Dedifferentiated amniotic fluid mesenchymal stem cell (primary cell): ENCODE measurements at regions not wholly inside any gene's neighbourhood (a gene's known extent, or its start where the extent isn't known, plus 50 kb on each side); places are given as distances from the start of the nearest gene placed in this dataset.
"Not testable (repeated sequence)": the region's sequence is repeated elsewhere in the genome, so short reads cannot be mapped to it uniquely, and the experiment has no call there.

Experiments
- DNase-seq: peaks from one replicate; pipeline ENCODE4 v3.0.0-alpha.2; 2016; ENCODE audit errors: extremely low spot score

DNA sequence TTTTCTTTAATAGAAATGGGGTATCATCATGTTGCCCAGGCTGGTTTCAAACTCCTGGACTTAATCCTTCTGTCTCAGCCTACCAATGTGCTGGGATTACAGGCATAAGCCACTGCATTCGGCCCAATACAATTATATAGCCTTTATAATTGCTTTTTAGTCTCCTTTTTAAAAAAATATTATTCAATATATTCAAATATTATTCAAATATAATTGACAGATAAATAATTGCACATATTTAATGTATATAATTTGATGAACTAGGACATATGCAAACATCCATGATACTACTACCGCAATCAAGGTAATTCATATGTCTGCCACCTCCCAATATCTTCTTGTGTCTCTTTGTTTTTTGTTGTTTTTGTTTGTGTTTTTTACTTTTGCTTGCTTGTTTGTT, 894.2 kb upstream of the PTPRD start:
- DNase-seq = no peak

DNA sequence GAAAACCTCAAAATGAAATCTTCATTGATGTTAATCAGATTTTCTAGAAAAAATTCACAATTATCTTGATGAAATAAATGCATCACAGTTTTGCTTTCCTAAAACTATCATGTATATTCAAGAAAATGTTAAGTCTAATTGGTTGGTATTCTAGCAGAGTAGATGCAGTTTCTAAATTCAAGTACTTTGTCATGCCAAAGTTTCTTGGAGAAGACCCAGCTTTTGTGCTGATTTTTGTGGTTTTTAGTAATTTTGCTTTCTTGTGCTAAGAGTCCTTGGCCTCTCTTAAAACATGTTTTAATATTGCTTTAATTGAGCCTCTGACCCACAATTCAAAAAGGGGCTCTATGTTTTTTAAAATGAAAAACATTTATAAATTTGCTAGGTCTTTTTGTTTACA, 924.8 kb upstream of the PTPRD start:
- DNase-seq = no peak

DNA sequence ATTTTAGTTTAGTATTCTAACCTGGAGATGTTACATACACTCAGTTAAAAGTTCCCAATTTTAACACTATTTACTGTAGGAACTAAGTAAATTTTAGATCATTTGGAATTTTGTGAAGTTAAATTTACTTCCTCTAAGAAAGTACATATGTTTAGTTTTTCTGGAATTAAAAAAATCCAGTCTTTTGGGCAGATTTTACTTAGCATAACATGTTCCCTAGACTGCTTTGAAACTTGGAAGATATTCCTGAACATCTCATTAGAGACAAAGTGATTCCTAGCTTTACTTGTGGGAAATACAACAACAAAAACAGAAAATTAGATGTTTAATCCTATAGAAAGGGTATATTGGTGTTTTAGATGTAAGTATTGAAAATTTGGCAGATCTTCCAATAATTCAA, 930.0 kb upstream of the PTPRD start:
- DNase-seq = no peak

DNA sequence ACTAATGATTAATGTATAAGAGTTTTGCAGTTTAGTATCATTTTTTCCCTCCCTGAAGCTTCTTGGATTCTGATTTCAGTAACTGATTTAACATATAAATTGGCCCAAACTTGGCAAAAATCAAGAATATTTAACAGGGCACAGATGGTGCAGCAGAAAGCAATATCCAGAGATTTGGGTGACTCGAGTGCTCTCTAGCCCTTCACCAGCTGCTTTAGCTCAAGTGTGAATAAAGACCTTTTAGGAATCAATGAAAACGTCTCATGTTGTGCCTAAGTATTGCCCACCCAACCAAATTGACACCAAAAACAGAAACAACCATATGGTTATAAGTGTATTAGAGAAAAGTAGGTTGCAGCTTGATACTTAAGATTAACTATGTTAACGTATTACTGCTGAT, 933.4 kb upstream of the PTPRD start:
- DNase-seq = no peak

DNA sequence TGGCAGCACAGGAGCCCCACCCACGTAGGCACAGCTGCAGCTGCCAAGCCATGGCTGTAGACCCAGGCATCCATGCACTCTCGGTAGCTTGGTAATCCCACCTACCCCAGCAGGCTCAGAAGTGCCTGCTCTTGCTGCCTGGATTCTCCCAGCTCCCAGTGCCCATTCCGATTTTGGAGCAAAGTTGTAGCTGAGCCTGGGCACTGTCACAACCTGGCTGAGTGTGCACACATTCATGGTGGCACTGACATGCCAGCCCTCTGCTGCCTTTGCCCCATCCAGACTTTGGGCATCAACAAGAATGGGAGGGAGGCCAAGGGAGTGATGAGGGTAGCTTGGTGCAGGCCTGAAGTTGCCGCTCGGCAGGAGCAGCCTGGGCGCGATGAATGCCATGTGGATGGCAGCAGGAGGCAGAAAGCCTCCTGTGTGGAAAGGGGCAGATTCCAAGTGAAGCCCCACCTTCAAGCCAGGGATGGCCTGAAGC, 936.6 kb upstream of the PTPRD start:
- DNase-seq = no peak

DNA sequence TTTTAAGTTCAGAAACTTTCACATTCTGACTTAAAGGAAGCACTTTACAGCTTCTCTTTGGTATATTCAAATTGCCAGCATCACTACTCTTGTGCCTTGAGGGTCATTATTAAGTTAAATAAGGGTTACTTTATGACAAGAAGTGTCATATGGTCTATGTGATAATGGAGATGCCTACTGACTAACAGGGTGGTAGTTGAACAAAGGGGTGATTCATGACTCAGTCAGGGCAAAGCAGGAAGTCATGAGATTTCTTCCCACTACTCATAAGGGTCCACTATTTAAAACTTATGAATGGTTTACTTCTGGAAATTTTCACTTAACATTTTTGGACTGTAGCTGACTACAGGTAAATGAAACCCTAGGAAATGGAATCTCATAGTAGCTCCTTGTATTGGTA, 938.3 kb upstream of the PTPRD start:
- no peak for DNase-seq

DNA sequence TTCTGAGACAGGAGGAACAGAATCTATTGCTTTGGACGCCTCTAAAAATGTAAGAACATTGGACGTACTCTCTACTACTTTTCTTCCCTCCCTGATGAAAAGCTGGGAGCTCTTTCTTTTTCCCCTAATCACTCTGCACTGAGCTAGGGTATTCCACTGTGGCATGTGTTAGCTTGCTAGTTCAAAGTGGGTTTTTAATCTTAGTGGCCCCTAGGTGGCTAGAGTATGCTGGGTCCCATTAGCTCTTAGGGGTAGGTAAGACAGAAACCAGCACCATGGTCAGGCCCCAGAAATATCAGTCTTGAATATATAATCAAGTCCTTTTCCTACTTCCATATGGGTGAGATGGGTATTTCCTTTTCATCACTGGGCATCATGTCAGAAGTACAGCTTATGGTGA, 945.2 kb upstream of the PTPRD start:
- DNase-seq = no peak

DNA sequence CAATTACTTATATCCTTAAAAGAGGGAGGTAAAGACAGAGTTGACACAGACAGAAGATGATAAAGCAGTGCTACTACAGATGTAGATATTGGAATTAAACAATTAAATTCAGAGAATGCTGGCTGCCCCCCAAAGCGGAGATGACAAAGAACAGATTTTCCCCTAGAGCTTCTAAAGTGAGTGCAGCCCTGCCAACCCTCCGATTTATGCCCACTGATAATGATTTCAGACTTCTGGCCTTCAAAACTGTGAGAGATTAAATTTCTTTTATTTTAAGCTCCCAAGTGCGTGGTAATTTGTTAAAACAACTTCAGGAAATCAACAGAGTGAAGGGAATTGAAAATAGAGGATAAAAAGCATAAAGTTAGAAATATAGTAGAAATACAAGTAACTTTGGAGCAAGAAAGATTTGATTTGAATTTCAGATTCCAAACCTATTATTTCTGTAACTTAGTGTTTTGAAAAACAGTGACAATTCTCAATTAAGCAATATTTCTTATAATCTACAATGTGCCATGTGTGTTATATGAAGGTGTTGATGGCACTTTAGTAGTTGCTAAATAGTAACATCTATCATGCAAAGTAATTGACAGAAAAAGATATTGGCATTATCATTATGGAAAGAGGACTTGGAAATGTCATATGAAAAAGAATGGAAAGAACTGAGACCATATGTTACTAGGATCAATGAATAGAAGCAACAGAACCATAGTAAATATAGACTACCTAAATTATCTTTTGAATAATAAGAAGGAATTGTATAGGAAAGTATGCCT, 946.4 kb upstream of the PTPRD start:
- no peak for DNase-seq

DNA sequence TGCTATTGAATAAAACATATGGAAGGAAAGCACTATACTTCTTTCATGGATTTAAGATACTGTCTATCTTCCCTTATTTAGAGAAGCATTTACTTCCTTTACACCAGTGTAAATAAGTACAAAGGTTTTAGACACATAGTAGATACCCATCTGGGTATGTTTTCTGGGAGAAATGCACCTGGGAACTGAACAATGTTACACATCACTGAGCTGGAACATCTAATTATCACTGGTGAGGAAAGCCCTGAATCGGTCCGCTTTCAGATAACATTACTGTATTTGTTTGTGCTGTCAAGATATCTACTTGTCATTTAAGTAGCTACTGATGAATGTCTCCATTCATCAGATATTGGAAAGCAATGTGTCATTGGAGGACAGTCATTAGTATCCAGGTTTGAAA, 964.7 kb upstream of the PTPRD start:
- DNase-seq = no peak

DNA sequence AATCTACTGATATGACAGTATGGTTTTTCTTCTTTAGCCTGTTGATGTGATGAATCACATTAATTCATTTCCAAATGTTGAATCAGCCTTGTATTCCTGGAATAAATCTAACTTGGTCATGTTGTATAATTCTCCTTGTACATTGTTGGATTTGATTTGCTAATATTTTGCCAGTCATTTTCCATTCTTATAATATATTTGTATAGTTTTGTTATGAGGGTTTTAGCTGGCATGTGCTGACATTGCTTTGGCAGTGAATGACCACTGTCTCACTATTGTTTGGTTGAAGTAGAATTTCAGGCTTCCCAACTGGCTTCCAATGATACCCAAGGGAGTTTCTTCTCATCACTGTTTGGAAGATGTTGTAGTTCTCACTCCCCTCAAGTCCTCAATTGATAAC, 983.0 kb upstream of the PTPRD start:
- DNase-seq = no peak

DNA sequence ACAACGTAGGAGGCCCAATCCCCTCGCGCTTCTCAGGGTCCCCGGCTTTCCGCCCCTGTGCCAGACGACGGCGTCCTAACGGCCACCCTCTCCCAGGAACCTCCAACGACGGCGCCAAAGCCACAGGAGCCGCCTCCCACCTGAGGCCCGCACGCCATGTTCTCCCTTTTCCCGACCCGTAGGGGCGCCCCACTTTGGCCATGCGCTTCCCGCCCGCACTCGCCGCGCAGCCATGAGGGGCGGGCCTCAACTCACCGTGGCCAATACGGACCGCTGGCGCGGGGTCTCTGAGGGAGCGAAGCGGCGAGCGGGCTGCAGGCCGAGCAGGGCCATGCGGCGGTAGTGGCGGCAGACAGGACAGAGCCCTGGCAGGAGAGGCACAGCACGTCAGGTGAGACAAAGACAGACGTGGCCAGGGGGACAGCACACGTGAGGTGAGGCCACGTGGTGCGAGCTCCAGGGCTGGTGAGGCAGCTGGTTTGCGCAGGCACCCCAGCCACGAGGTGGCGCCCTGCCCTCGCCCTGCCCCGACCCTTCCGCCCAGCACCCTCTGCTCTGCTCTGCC, 1005.5 kb upstream of the PTPRD start:
- no peak for DNase-seq

DNA sequence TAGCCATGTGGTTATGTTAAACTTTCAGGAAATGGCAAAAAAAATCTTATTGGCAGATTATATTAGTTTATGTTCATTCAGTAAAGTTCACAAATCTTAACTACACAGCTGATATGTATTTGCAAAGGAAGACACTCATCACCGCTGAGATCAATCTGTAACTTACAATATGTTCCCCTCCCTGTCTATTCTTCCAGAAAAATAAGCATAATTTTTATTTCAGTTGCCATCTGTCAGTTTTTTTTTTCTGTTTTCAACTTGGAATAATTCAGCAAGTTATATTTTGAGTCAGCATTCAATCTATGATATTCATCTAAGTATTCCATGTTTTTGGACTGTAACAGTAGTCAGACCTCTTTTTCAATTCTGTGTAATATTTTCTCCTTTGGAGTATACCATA, 1019.9 kb upstream of the PTPRD start:
- no peak for DNase-seq

DNA sequence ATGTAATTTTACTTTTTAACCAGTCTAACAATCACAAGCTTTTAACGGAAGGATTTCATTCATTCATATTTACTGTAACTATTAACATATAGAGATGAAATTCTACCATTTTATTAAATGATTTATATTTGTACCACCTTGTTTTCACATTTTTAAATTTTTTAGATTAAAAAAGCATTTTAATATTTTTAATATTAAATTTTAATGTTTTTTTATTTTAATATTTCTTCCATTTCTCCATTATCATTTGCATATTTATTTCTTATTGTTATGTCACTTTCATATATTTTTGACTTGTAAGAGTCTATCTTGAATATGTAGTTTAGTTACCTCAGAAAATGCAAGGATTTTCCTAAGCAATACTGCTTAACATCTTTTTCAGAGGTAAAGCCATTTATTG, 1034.0 kb upstream of the PTPRD start:
- DNase-seq = no peak

DNA sequence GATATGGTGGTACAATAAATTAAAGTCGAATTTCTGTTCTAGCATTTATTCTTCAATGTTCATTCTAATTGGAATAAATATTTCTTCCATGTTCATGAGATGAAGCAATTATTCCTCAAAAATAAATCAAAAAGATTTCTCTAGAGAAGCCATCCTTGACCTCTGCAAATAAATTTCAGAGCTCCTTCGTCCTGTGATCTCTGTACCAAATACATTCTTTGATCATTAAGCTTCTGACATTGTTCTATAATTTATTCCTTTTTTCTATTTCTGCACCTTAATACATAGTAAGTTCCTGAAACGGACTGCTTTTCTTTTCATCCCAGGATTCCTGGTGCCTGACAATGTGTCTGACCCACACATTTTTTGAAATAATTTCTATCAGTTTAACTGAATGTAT, 1039.3 kb upstream of the TYRP1 start:
- no peak for DNase-seq

DNA sequence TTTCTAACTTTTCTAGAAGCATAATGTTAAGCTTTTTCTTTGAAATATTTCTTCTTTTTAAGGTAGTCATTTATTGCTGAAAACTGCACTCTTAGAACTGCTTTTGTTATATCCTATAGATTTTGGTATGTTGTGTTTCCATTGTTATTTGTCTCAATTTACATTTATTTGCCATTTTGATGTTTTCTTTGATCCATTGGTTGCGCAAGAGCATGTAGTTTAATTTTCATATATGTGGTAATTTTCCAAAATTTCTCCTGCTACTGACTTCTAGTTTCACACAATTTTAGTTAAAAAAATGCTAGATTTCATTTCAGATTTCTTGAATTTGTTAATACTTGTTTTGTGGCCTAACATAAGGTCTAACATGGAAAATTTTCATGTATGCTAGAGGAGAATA, 1029.3 kb upstream of the TYRP1 start:
- DNase-seq = no peak

DNA sequence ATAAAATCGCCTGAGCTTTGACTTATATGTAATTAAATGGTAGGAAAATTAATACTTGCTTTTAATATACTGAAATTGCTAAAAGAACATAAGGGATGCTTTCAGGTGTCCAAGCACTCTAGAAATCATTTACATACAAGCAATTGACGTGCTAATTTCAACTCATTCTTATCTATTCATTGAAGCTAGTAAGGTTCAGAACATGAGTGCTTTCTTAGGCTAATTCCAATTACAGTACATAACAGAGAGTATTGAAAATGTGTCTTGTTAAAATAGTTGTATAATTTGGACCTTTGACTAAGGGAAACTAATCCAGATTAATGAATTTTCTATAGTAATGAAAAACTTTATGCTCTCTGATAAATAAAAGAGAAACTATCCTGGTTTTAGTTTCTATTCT, 1016.4 kb upstream of the TYRP1 start:
- no peak for DNase-seq

DNA sequence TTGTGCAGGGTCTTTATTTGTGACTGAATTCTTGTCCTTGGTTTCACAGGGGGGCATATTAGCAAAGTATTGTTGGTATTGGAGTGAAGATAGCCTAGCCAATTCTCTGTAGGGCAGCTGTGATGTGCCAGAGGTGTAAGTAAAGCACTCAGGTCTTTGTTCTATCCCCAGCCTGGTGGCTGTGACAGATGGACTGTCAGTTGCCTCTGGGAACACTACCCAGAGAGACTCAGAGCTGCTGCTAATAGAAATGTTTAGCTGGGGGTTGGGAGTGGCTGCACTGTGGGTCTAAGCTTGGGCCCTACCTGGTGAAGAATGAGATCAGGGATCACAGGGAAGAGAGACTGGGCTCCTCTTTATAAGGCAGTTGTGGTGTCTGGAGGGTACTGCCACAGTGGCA, 1006.5 kb upstream of the TYRP1 start:
- no peak for DNase-seq

DNA sequence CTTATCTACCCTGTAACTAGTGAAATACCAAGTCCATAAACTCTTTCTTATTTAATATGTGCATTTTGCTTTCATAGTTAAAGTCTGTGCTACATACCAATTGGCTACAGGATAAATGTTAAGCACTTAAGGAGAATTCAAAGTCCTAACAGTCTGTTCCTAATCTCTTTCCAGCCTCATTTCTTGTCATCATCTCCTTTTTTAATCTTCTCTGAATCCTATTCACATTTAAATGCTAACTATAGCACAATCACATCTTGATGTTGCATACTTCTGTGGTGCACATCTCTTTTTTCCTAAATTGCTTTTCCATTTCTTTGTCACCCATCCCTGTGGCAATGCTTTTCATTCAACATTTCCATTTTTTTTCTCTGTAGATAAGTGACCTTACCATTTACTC, 996.1 kb upstream of the TYRP1 start:
- no peak for DNase-seq

DNA sequence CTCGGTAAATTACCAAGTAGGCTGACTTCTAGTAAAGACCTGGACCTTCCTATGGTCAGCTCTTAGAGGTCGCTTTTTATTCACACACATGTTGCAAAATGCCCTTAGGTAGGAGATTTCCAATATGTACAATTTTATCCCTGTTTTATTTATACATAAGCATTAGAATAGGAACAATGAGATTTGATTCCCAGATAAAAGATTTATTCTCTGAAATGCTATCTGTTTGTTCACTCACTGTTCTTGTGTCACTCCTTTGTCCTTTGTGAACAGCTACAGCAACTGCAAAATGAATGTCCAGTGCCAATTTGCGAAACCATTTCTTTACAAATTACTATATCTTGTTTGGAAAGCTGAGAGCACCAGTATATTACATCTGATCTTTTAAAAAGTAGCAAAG, 991.5 kb upstream of the TYRP1 start:
- DNase-seq = no peak

DNA sequence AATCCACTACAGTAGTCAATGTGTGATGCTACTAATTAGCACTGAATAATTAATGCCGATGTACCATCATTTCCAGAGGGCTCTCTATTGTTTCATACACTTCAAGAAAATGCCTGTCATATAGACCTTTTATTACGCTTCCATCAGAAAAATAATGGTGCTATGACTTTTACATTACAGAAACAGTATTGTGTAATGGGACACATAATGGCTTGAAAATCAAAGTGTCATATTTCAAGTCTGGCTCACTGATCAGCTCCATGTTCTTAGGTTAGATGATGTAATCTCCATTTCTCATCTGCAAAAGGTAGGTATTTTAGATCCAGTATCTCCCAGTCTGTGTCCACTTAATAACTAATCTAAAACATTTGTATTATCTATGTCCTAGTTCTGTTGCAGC, 990.6 kb upstream of the TYRP1 start:
- DNase-seq = no peak

DNA sequence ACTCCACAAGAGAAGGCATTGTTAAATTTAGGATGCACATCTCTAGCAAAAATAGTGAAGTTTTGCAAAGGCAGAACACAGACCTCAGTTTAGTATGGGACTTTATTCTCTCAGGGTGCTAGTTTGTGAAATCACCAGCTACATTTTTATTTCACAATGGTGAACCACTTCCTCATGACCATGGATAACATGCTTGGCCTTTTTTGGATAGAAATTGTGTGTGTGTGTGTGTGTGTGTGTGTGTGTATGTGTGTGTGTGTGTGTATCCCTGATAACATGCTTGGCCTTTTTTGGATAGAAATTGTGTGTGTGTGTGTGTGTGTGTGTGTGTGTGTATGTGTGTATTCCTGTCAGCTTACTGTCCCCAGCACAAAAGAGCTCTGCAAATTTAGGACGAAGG, 989.0 kb upstream of the TYRP1 start:
- DNase-seq = not testable (repeated sequence)

DNA sequence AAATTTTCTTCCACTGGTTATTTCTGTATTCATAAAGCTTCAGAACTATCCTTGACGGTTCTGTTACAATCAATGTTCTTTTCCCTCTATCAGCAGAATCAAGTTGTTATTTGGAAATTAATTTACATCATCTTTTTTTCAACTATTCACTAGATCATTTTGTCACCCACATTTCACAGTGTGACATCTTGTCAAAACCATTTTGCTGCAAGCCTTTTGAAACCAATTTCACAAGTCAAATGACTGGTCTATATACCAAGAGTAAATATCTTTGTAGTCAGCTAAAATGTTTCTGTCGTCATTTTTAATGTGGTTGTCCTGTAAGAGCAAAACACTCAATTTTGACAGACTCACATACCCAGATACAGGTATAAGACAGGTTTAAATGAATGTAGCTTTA, 984.3 kb upstream of the TYRP1 start:
- DNase-seq = no peak

DNA sequence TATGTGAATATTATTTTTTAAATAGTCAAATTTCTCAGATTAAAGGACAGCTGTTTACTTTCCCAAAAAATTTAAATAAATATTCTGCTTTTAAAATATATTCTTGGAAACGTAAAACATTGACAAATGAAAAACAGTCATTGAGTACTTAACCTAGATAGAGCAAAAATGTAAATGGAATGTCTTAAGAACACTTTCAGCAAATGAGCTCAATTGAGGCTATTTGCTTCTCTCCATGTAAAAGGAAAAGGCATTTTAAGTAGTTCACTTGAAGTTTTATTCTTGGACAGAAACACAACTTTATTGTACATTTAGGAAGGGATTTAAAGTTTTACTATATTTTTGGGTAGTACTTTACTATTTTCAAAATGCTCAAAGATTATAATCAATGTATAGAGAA, 983.6 kb upstream of the TYRP1 start:
- DNase-seq = no peak

DNA sequence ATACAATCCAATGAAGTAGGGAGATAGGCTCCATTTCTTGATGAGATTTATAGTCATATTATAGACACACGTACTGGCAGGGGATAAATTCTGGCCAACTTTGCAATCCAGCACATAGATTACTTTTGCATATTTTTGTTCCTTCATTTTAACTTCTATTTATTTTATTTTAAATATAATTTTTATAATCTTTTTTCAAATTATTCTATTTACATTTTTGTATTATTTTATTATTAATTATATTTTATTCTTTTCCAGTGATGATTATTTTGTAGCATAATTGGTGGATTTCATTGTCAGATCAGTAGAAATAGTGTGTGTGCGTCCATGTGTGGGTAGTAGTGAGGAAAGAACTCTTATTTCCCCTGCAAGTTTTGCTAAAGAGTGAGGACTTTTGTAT, 980.1 kb upstream of the TYRP1 start:
- DNase-seq = no peak
